ENCODE measurements at regions not wholly inside any gene's neighbourhood (a gene's known extent, or its start where the extent isn't known, plus 50 kb on each side); places are given as distances from the start of the nearest gene placed in this dataset.
"Not testable (repeated sequence)": the region's sequence is repeated elsewhere in the genome, so short reads cannot be mapped to it uniquely, and the experiment has no call there.

DNA sequence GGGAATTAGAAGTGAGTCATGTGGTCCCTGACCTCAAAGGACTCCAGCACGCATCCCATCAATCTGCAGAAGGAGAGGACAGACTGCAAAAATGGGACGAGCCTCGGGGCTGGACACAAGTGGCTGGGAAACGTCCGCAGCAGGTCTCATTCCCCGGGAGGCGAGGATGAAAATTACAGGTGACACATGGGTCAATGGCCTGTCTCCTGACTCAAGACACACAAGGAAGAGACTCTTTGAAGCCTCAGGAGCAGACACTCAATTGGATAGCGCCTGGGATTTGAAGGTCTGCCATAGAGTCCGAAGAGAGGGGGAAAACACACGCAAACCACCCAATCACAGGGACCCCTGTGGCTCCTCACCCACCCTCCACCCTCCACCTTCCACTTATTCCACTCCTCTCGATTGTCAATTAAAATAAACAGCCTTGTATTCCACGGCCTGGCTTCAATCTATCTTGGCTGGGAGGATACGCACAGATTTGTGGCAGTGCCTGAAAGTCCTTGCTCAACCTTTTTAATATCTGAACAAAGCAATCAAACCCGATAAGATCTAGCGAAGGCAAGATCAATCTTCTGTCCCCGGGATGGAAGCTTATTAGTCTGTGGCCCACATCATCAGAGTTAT, 101.8 kb upstream of the CADM1 start:
- H3K27me3 Mint-ChIP-seq (ENCODE audit: insufficient read depth, low read depth, poor library complexity), result peaks cover 1% of the 10 kb centered on the region

DNA sequence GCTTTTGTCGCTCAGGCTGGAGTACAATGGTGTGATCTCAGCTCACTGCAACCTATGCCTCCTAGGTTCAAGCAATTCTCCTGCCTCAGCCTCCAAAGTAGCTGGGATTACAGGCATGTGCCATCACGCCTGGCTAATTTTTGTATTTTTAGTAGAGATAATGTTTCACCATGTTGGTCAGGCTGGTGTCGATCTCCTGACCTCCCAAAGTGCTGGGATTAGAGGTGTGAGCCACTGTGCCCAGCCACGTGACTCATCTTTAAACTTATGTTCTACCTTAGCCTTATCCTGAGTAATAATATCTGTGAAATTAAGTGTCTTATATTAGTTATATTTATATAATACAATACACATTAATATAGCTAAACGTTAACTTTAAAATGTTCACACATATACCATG, 101.2 kb upstream of the CADM1 start:
- not testable (repeated sequence) for H3K4me1 ChIP-seq (ENCODE audit: insufficient read depth); H3K79me2 ChIP-seq (replicated peaks; ENCODE audit: insufficient read depth); H3K4me2 ChIP-seq; H3K27me3 ChIP-seq (ENCODE audit: insufficient read depth); H3K27ac Mint-ChIP-seq; H3K9me2 ChIP-seq (ENCODE audit: insufficient read depth); DNase-seq (ENCODE audit: low spot score); H2AFZ ChIP-seq; H4K20me1 ChIP-seq (replicated peaks; ENCODE audit: insufficient read depth); H3K4me3 Mint-ChIP-seq; H3K36me3 Mint-ChIP-seq (ENCODE audit: low read depth); H3K4me1 Mint-ChIP-seq; ATAC-seq; H3K27me3 Mint-ChIP-seq (ENCODE audit: insufficient read depth, low read depth, poor library complexity); H3K27ac ChIP-seq (ENCODE audit: low read depth); H3F3A ChIP-seq (replicated peaks; ENCODE audit: low read depth); H3K9me3 Mint-ChIP-seq; H3K36me3 ChIP-seq (ENCODE audit: insufficient read depth); H3K4me3 ChIP-seq

More for the DNA sequence above, 101.8 kb upstream of the CADM1 start:
- Histone ChIP-seq H3K27ac (ENCODE audit: low read depth) (no peak overlapping the region), H3K27me3 (ENCODE audit: insufficient read depth) (no peaks in the 10 kb centered on the region), H3K4me2 (no peak overlapping the region), H4K20me1 (replicated peaks; ENCODE audit: insufficient read depth) (no peaks in the 10 kb centered on the region), H2AFZ (no peak overlapping the region), H3K9me2 (ENCODE audit: insufficient read depth) (peaks cover 3% of the 10 kb centered on the region; the same call in 1 of the 2 replicates), H3K36me3 (ENCODE audit: insufficient read depth) (no peaks in the 10 kb centered on the region), H3F3A (replicated peaks; ENCODE audit: low read depth) (no peaks in the 10 kb centered on the region), H3K4me3 (no peak overlapping the region), H3K4me1 (ENCODE audit: insufficient read depth) (no peaks in the 10 kb centered on the region), H3K79me2 (replicated peaks; ENCODE audit: insufficient read depth) (no peaks in the 10 kb centered on the region)
- DNase-seq (ENCODE audit: low spot score) (no peak), ATAC-seq (no peak)
- Mint-ChIP-seq H3K36me3 (ENCODE audit: low read depth) (no peaks in the 10 kb centered on the region), H3K4me1 (no peaks in the 10 kb centered on the region), H3K27ac (no peak overlapping the region), H3K4me3 (no peak overlapping the region), H3K9me3 (no peaks in the 10 kb centered on the region)
- TF ChIP-seq ETS1 (IDR thresholded peaks at IDR 0.05) (no peak), EZH2phosphoT487 (IDR thresholded peaks at IDR 0.05; ENCODE audit: unreplicated experiment) (no peak), STAT1 (IDR thresholded peaks at IDR 0.05; ENCODE audit: unreplicated experiment) (no peak), CREB1 (CRISPR knock-in tag; IDR thresholded peaks at IDR 0.05; ENCODE audit: low read depth) (no peak), CTCF (conservative IDR thresholded peaks at IDR 0.05; ENCODE audit: low read depth in 2 of 2) (no peak), NANOG (IDR thresholded peaks at IDR 0.05; ENCODE audit: borderline replicate concordance) (no peak), ZNF331 (CRISPR knock-in tag; IDR thresholded peaks at IDR 0.05; ENCODE audit: low read depth) (no peak)

- Histone ChIP-seq H3K27ac (ENCODE audit: low read depth) (no peak overlapping the region), H3K4me3 (no peak overlapping the region), H3K9me2 (ENCODE audit: insufficient read depth) (no peaks in the 10 kb centered on the region), H3K4me1 (ENCODE audit: insufficient read depth) (no peaks in the 10 kb centered on the region), H3K4me2 (no peak overlapping the region), H3K79me2 (replicated peaks; ENCODE audit: insufficient read depth) (no peaks in the 10 kb centered on the region), H3K27me3 (ENCODE audit: insufficient read depth) (no peaks in the 10 kb centered on the region), H2AFZ (no peak overlapping the region), H3F3A (replicated peaks; ENCODE audit: low read depth) (no peaks in the 10 kb centered on the region), H3K36me3 (ENCODE audit: insufficient read depth) (no peaks in the 10 kb centered on the region), H4K20me1 (replicated peaks; ENCODE audit: insufficient read depth) (no peaks in the 10 kb centered on the region)
- Mint-ChIP-seq H3K27ac (no peak overlapping the region), H3K4me1 (no peaks in the 10 kb centered on the region), H3K9me3 (no peaks in the 10 kb centered on the region), H3K4me3 (no peak overlapping the region), H3K36me3 (ENCODE audit: low read depth) (no peaks in the 10 kb centered on the region), H3K27me3 (ENCODE audit: insufficient read depth, low read depth, poor library complexity) (peaks cover 2% of the 10 kb centered on the region)
- ATAC-seq (no peak), DNase-seq (ENCODE audit: low spot score) (no peak)
- TF ChIP-seq, protein P1, sequence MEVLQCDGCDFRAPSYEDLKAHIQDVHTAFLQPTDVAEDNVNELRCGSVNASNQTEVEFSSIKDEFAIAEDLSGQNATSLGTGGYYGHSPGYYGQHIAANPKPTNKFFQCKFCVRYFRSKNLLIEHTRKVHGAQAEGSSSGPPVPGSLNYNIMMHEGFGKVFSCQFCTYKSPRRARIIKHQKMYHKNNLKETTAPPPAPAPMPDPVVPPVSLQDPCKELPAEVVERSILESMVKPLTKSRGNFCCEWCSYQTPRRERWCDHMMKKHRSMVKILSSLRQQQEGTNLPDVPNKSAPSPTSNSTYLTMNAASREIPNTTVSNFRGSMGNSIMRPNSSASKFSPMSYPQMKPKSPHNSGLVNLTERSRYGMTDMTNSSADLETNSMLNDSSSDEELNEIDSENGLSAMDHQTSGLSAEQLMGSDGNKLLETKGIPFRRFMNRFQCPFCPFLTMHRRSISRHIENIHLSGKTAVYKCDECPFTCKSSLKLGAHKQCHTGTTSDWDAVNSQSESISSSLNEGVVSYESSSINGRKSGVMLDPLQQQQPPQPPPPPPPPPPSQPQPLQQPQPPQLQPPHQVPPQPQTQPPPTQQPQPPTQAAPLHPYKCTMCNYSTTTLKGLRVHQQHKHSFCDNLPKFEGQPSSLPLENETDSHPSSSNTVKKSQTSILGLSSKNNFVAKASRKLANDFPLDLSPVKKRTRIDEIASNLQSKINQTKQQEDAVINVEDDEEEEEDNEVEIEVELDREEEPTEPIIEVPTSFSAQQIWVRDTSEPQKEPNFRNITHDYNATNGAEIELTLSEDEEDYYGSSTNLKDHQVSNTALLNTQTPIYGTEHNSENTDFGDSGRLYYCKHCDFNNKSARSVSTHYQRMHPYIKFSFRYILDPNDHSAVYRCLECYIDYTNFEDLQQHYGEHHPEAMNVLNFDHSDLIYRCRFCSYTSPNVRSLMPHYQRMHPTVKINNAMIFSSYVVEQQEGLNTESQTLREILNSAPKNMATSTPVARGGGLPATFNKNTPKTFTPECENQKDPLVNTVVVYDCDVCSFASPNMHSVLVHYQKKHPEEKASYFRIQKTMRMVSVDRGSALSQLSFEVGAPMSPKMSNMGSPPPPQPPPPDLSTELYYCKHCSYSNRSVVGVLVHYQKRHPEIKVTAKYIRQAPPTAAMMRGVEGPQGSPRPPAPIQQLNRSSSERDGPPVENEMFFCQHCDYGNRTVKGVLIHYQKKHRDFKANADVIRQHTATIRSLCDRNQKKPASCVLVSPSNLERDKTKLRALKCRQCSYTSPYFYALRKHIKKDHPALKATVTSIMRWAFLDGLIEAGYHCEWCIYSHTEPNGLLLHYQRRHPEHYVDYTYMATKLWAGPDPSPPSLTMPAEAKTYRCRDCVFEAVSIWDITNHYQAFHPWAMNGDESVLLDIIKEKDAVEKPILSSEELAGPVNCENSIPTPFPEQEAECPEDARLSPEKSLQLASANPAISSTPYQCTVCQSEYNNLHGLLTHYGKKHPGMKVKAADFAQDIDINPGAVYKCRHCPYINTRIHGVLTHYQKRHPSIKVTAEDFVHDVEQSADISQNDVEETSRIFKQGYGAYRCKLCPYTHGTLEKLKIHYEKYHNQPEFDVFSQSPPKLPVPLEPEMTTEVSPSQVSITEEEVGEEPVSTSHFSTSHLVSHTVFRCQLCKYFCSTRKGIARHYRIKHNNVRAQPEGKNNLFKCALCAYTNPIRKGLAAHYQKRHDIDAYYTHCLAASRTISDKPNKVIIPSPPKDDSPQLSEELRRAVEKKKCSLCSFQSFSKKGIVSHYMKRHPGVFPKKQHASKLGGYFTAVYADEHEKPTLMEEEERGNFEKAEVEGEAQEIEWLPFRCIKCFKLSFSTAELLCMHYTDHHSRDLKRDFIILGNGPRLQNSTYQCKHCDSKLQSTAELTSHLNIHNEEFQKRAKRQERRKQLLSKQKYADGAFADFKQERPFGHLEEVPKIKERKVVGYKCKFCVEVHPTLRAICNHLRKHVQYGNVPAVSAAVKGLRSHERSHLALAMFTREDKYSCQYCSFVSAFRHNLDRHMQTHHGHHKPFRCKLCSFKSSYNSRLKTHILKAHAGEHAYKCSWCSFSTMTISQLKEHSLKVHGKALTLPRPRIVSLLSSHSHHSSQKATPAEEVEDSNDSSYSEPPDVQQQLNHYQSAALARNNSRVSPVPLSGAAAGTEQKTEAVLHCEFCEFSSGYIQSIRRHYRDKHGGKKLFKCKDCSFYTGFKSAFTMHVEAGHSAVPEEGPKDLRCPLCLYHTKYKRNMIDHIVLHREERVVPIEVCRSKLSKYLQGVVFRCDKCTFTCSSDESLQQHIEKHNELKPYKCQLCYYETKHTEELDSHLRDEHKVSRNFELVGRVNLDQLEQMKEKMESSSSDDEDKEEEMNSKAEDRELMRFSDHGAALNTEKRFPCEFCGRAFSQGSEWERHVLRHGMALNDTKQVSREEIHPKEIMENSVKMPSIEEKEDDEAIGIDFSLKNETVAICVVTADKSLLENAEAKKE (CRISPR knock-in tag; IDR thresholded peaks at IDR 0.05), result no peak
- no peak for TF ChIP-seq EZH2phosphoT487 (IDR thresholded peaks at IDR 0.05; ENCODE audit: unreplicated experiment)
Measured at GRCh38 chr11:115599125-115599524, 94.9 kb upstream of the CADM1 start.
